GM20000 (cell line): ENCODE measurements at regions not wholly inside any gene's neighbourhood (a gene's known extent, or its start where the extent isn't known, plus 50 kb on each side); places are given as distances from the start of the nearest gene placed in this dataset.
A peak's percentile ranks its signal among the peaks of the same experiment; 100 is the strongest.

Source experiments
- DNase-seq: peaks from one replicate; pipeline ENCODE4 v3.0.0; 2012; ENCODE audit warnings: low spot score
- TF ChIP-seq, protein P1 (sequence below): IDR thresholded peaks from 2 replicates; pipeline ENCODE4 v1.5.1; 2012; ENCODE audit warnings: mild to moderate bottlenecking, control low read depth; ENCODE audit errors: extremely low read depth, missing control alignments

DNA sequence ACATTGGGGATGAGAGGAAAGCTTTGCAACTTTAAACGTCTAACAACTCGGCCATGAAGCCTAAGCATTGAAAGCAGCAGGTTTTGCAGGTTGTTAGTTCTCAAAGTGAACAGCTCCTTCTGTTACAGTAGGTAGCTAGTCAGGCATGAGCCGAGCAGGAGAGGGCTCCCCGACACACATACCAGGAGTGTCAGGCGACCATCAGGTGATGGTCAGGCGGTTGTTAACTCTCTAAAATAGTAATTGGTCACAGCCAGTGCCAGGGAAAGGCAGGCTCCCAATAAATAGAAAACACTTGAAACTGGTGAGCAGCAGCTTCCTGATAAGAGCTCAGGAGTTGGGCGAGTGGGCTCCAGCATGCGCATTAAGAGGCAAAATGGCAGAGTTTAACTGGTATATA lies 53.5 kb upstream of the DAPL1 start:
- TF ChIP-seq, protein P1, sequence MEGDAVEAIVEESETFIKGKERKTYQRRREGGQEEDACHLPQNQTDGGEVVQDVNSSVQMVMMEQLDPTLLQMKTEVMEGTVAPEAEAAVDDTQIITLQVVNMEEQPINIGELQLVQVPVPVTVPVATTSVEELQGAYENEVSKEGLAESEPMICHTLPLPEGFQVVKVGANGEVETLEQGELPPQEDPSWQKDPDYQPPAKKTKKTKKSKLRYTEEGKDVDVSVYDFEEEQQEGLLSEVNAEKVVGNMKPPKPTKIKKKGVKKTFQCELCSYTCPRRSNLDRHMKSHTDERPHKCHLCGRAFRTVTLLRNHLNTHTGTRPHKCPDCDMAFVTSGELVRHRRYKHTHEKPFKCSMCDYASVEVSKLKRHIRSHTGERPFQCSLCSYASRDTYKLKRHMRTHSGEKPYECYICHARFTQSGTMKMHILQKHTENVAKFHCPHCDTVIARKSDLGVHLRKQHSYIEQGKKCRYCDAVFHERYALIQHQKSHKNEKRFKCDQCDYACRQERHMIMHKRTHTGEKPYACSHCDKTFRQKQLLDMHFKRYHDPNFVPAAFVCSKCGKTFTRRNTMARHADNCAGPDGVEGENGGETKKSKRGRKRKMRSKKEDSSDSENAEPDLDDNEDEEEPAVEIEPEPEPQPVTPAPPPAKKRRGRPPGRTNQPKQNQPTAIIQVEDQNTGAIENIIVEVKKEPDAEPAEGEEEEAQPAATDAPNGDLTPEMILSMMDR = no peak
- no peak for DNase-seq

DNA sequence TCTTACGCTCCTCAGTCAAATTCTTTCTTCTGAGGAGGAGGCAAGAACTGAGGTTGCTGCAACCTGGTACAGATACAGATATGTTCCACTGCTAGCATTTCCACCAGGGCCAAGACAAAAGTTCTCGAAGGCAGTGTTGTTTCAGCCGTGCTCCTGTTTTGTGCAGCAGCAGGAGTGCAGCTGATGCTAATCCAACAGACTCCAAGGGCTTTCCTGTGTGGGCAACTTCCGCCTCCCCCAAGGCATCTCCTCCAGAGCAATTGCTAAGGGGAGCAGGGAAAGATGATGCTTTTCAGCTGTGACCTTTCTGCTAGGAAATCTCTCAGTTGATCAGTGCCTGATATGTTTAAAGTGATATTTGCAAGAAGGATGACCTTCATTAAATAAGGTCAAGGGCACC lies 52.6 kb upstream of the DAPL1 start:
- TF ChIP-seq, protein P1 = no peak
- DNase-seq = no peak

GRCh38 chr2:158743466-158743865 lies 51.7 kb upstream of the DAPL1 start:
- no peak for DNase-seq
- TF ChIP-seq, protein P1 = no peak

DNA sequence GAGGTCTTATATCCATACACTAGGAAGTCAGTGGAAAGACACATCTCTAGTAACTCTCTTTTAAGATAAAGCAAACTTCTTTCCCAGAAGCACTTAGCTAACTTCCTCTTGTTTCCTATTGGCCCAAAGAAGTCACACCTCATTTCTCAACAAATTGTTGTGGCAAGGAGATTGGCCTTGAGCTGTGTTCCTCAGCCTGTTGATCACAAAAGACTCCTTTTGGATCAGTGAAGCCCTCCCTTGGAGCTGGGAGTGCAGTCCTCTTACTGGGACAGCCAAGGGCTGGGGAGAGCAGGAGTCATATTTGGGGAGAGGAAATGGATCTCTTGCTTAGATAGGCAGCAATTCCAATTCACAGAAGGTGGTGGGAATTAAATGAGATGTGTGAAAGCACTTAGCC lies 51.2 kb upstream of the DAPL1 start:
- TF ChIP-seq, protein P1 = no peak
- DNase-seq = no peak

- DNase-seq = peak; percentile 47
- TF ChIP-seq, protein P1 = no peak
Observed at GRCh38 chr2:158745067-158745865, 49.9 kb upstream of the DAPL1 start.
